Peyer's patch (tissue), 4 donors: ENCODE measurements at regions not wholly inside any gene's neighbourhood (a gene's known extent, or its start where the extent isn't known, plus 50 kb on each side); places are given as distances from the start of the nearest gene placed in this dataset.

Source experiments
- POLR2A ChIP-seq, 2 donors: fragments of 450-650 bp; IDR thresholded peaks; one replicate each; pipeline ENCODE4 v1.5.1; 2017; ENCODE audit warnings: antibody characterized with exemption in 2 of 2, mild to moderate bottlenecking in 2 of 2, moderate library complexity in 2 of 2
- TF ChIP-seq, protein P1 (sequence below), 6 experiments: fragments of 450-650 bp in 4 of 6; fragments of 200-600 bp in 2 of 6; sonication (generic) in 1 of 6; IDR thresholded peaks; one replicate each; pipeline ENCODE4 v1.5.1; 2017 to 2019; ENCODE audit warnings: antibody characterized with exemption in 6 of 6, mild to moderate bottlenecking in 3 of 6, moderate library complexity in 1 of 6

- TF ChIP-seq, protein P1, sequence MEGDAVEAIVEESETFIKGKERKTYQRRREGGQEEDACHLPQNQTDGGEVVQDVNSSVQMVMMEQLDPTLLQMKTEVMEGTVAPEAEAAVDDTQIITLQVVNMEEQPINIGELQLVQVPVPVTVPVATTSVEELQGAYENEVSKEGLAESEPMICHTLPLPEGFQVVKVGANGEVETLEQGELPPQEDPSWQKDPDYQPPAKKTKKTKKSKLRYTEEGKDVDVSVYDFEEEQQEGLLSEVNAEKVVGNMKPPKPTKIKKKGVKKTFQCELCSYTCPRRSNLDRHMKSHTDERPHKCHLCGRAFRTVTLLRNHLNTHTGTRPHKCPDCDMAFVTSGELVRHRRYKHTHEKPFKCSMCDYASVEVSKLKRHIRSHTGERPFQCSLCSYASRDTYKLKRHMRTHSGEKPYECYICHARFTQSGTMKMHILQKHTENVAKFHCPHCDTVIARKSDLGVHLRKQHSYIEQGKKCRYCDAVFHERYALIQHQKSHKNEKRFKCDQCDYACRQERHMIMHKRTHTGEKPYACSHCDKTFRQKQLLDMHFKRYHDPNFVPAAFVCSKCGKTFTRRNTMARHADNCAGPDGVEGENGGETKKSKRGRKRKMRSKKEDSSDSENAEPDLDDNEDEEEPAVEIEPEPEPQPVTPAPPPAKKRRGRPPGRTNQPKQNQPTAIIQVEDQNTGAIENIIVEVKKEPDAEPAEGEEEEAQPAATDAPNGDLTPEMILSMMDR (IDR thresholded peaks at IDR 0.05) = no peak
- TF ChIP-seq POLR2A (IDR thresholded peaks at IDR 0.05) = no peak
These were observed 285.5 kb upstream of the WWC1 start for GRCh38 chr5:168005936-168006335.
